ACHN (cell line): ENCODE measurements at regions not wholly inside any gene's neighbourhood (a gene's known extent, or its start where the extent isn't known, plus 50 kb on each side); places are given as distances from the start of the nearest gene placed in this dataset.

Experiments used
- DNase-seq: peaks from one replicate; pipeline ENCODE4 v3.0.0-alpha.2; 2015
- in situ Hi-C: cut with HindIII; loops from 2 replicates; pipeline ENCODE4 v1.10.0; 2017; ENCODE audit warnings: low sequenced_read_pairs, low pct_ligation_motif_present, low pct_unique_long_range_greater_than_20kb

DNA sequence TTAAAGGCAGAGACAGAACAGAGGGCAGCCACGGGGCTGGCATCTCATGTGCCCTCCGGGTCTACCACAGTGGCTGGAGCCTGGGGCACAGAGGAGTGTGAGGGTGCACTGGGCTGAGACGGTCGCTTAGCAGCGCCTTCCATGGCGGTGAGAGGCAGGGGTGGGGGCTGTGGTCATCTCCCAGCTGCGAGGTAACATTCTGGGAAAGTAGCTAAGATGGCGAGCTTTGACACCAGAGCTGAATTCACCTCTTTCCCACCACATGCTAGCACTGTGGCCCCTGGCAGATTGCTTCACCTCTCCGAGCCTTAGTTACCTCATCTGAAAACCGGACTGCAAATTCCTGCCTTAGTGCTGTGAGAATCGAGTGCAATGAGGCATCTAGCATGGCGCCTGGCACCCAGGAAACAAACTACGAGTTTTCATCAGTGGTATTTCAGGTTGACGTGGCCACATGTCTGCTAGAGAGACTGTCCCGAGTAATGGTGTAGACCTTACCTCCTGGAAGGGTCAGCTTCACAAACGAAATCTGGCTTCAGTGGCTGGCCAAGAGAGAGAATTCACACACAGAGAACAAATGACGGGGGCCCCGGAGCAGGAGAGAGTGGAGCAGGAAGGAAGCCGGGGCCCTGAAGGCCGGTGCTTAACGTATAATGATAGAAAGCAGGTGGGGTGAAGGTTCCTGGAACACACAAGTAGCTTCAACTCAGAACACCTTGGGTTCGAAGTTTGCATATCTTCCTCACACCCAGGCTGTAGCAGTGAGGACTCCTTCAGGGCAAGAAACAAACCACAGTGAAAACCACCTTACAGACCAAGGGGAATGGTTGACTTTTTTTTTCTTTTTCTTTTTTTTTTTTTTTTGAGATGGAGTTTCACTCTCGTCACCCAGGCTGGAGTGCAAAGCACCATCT lies 63.9 kb upstream of the RPH3AL start:
- DNase-seq = no peak
- in situ Hi-C loops = no loop called here

DNA sequence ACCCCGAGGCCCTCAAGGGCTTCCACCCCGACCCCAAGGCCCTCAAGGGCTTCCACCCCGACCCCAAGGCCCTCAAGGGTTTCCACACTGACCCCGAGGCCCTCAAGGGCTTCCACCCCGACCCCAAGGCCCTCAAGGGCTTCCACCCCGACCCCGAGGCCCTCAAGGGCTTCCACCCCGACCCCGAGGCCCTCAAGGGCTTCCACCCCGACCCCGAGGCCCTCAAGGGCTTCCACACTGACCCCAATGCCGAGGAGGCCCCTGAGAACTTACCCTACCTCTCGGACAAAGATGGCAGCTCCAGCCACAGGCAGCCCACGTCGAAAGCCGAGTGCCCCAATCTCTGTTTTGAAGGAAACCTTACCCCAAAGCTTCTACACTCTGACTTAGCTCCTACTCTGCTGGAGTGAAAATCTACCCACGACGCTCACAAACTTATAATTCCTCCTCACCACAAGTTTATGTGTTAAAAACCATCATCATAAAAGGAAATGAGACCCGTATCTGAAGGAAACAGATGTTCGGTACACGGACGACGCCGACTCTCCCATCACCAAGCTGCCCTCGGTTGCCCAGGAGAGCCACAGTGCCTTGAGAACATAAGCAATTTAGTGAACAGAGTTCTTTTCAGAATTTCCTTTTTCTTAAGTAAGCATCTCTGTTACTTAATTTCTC lies 61.2 kb upstream of the RPH3AL start:
- DNase-seq = no peak
- in situ Hi-C loops = no loop called here

DNA sequence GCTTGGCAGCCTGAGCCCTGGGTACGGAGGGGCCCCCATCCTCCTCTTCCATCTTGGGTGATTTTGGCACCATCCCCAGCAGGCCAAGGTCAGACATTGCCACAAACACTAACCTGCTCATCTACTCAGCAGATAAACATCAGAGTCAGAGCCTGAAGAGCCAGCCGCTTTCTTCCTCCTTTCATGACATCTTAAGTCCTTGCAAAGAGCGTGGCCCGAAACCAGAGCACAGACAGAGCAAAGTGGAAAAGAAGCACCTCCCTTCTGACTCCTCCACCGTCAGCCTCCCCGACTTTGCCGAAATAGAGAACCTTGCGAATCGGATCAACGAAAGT lies 60.4 kb upstream of the RPH3AL start:
- in situ Hi-C loops = no loop called here
- DNase-seq = no peak

DNA sequence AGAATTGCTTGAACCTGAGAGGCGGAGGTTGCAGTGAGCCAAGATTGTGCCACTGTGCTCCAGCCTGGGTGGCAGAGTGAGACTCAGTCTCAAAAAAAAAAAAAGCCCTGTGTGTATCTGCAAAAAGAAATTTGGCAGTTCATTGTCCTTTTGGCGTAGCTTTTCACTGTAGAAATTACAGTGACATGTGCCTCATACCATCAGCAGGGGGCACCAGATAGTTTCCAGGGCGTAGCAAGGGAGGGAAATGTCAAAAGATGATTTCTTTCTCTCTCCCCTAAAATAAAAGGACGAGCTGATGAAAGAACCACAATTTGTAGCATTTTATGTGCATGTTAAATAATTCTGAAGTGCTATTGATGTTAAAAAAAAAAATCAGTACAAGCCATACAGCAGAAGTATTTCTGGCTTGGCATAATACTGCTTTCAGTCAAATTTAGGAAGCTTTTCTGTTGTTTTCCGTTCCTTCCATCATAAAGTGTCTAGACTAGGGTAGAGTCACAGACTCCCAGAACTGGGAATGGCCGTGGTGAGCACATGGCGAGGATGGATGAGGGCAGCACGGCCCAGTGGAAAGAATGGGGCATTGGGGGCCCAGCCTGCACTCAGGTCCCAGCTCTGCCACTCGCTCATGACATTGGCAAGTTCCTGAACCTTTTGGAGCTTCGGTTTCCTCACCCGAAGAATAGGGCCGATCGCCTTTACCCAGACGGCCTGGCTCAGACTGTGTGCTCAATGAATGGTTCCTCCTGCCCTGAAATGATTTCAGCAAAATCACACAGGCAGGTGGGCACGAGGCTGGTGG lies 59.8 kb upstream of the RPH3AL start:
- in situ Hi-C loops = no loop called here
- DNase-seq = peak; percentile 65

DNA sequence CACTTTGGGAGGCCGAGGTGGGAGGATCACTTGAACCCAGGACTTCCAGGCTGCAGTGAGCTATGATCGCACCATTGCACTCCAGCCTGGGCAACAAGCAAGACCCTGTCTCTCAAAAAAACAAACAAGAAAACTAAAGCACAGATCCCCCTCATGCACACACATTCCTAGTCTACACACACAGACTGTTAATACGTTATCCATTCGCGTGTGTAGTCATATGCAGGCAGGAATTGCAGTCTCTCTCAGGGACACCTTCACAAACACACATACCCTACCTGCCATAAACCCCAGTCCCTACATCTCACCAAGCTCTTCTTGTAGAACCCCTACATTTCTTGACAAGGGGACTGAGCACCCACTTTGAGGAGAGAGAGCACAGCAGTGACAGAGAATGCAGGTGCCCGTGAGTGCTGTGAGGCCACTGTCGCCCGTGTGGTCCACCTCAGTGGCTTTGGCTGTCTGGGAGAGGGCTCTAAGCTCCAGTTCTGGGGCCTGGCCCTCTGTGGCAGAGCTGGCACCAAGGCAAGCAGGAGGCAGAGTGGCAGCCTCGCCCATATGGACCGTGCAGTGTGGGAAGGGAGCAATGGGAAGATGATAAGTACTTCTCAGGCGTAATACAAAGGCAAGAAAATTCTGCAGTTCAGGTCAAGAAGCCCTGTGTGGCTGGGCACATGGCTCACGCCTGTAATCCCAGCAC lies 59.0 kb upstream of the RPH3AL start:
- DNase-seq = peak; percentile 63
- in situ Hi-C loops = no loop called here

DNA sequence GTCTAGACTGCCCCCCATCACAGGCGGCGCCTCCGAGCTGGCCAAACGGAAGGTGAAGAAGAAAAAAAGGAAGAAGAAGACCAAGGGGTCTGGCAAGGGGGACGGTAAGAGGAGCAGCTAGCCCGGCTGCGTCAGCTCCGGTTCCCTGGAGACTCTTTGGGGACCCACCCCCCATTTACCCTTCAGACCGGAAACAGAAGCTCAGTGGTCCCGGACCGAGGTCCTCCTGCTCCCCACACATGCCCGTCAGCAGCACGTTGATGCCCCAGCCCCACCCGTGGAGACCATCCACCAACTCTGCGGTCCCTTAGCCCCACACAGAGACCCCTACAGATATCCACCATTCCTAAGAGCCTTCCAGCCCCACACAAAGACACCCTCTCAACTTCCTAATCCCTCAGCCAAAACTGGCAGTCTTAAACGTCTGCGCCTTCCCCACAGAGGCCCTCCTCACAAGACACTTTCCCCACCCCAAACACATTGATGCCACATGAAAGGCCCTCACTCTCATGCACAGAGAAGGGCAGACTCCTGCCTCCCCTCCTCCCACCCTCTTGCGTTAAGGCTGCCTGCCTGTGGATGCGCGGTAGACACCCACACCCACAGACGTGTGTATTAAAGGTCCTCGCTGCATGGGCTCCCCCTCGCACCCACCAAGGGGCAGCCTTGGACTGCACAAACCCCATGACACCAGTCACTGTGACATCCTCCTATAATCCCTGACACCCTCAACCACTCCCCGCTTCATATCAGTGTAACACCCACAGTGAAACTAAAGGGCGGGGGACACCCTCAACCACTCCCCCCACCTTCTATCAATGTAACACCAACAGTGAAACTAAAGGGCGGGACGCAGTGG lies 58.2 kb upstream of the RPH3AL start:
- peak; percentile 62 for DNase-seq
- in situ Hi-C loops = no loop called here

DNA sequence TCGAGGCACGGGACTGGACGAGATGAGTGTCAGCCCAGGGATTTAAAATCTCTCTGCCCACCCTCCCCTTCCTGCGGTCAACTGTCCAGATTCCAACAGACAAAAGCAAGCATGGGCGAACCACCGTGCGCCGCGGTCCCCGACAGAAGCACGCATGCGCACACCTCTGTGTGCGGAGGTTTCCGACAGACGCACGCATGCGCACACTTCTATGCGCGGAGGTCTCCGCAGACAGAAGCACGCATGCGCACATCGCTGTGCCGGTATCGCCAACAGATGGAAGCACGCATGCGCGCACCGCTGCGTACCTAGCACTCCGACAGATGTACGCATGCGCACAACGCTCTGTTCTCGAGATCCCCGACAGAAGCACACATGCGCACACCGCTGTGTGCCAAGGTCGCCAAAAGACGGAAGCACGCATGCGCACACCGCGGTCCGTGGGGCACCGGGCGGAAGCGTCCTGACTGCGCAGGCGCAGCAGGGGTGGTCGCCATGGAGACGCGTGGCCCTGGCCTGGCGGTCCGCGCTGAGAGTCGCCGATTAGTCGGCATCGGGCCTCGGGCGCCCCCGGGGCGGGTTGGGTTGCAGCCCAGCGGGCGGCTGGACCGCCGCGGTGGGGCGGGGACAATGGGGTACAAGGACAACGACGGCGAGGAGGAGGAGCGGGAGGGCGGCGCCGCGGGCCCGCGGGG lies 57.4 kb upstream of the RPH3AL start:
- in situ Hi-C loops = no loop called here
- DNase-seq = peak; percentile 99

DNA sequence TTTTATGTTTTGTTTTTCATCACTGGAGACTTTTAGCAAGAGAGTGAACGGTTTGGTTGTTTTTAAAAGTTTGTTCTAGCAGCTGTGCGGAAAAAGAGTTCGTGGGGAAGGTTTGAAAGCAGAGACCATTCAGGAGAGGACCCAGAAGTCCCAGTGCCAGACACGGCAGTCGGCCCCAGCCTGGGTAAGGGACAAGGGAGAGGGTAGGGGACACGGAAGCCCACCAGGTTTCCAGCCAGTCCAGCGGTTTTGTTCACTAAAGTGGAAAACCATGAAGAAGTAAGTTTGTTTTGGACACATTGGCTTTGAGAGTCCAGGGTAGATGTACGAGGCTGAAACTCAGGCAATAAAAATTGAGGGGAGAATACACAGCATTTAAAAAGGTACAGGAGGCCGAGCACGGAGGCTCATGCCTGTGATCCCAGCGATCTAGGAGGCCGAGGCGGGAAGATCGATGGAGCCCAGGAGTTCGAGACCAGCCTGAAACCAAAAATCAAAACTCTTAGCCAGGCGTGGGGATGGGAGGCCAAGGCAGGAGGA lies 56.8 kb upstream of the RPH3AL start:
- DNase-seq = no peak
- in situ Hi-C loops = no loop called here

DNA sequence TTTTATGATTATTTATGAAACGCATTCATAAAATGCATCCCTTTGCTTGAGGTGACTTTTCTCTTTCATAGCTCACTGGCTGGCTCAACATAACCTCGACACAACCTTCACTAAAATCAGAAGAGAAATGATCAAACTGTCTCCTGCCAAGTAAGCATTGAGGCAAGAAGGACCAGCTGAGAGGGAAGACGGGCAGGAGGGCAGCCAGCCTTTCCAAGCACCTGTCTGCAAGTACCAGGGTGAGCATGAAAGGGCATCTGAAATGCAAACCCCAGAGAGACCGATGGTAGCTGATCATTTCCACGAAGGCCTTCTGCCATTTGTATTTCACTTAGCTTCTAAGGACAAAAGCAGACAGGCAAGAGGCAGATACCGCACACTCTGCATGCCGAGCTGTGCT lies 52.1 kb upstream of the RPH3AL start:
- no peak for DNase-seq
- in situ Hi-C loops = no loop called here
